GM13976 (cell line): ENCODE measurements at regions not wholly inside any gene's neighbourhood (a gene's known extent, or its start where the extent isn't known, plus 50 kb on each side); places are given as distances from the start of the nearest gene placed in this dataset.

Experiments
- DNase-seq: peaks from one replicate; pipeline ENCODE4 v3.0.0; 2012; ENCODE audit warnings: low spot score
- CTCF ChIP-seq: IDR thresholded peaks from 2 replicates; pipeline ENCODE4 v1.5.1; 2012; ENCODE audit warnings: borderline replicate concordance, mild to moderate bottlenecking; ENCODE audit not compliant: insufficient read depth; ENCODE audit errors: extremely low read depth, missing control alignments, control extremely low read depth
- in situ Hi-C: fragments of 300-500 bp; cut with MboI; formaldehyde crosslinking; loops from one replicate; pipeline ENCODE4 v1.12.0; 2022; ENCODE audit warnings: low sequenced_read_pairs, mixed read lengths, inconsistent platforms; ENCODE audit not compliant: unreplicated experiment

- no peak for TF ChIP-seq CTCF
- DNase-seq = no peak
- in situ Hi-C loops = no loop called here
Measured at GRCh38 chr13:111037927-111038326, 77.2 kb upstream of the ARHGEF7 start.

GRCh38 chr13:111036665-111037064 is 78.4 kb upstream of the ARHGEF7 start:
- in situ Hi-C loops = no loop called here
- no peak for DNase-seq
- TF ChIP-seq CTCF = no peak

- TF ChIP-seq CTCF = no peak
- in situ Hi-C loops = no loop called here
- DNase-seq = no peak
Measured at GRCh38 chr13:111035861-111036260, 79.2 kb upstream of the ARHGEF7 start.

GRCh38 chr13:111034811-111035210 is 80.3 kb upstream of the ARHGEF7 start:
- no peak for DNase-seq
- in situ Hi-C loops = no loop called here

GRCh38 chr13:111033172-111034130 is 81.7 kb upstream of the ARHGEF7 start:
- in situ Hi-C loops = no loop called here
- no peak for DNase-seq
- TF ChIP-seq CTCF = no peak

More at GRCh38 chr13:111034811-111035210, 80.3 kb upstream of the ARHGEF7 start:
- no peak for TF ChIP-seq CTCF

GRCh38 chr13:111031531-111031961 is 83.6 kb upstream of the ARHGEF7 start:
- in situ Hi-C loops = no loop called here
- no peak for TF ChIP-seq CTCF
- no peak for DNase-seq
